ENCODE measurements at regions not wholly inside any gene's neighbourhood (a gene's known extent, or its start where the extent isn't known, plus 50 kb on each side); places are given as distances from the start of the nearest gene placed in this dataset.

- no peak for DNase-seq
Measured at GRCh38 chr20:50409495-50409894, 100.7 kb upstream of the PTPN1 start.

- no peak for DNase-seq
Measured at GRCh38 chr20:50410343-50410742, 99.8 kb upstream of the PTPN1 start.

- no peak for DNase-seq
Measured at GRCh38 chr20:50412069-50412468, 98.1 kb upstream of the PTPN1 start.

GRCh38 chr20:50412499-50412898, 97.7 kb upstream of the PTPN1 start:
- no peak for DNase-seq

GRCh38 chr20:50413088-50413500, 97.1 kb upstream of the PTPN1 start:
- no peak for DNase-seq

- no peak for DNase-seq
Measured at GRCh38 chr20:50415021-50415515, 95.1 kb upstream of the PTPN1 start.

GRCh38 chr20:50415516-50416268, 94.5 kb upstream of the PTPN1 start:
- DNase-seq = no peak

GRCh38 chr20:50416269-50417022, 93.7 kb upstream of the PTPN1 start:
- DNase-seq = no peak

GRCh38 chr20:50417023-50417329, 93.2 kb upstream of the PTPN1 start:
- DNase-seq = no peak

- DNase-seq = no peak
Measured at GRCh38 chr20:50417484-50418235, 92.5 kb upstream of the PTPN1 start.

GRCh38 chr20:50418890-50419642, 91.1 kb upstream of the PTPN1 start:
- no peak for DNase-seq

- no peak for DNase-seq
Measured at GRCh38 chr20:50420380-50420779, 89.8 kb upstream of the PTPN1 start.

GRCh38 chr20:50421356-50422340, 88.5 kb upstream of the PTPN1 start:
- no peak for DNase-seq

- no peak for DNase-seq
Measured at GRCh38 chr20:50423758-50424157, 86.4 kb upstream of the PTPN1 start.

GRCh38 chr20:50425076-50425475, 85.1 kb upstream of the PTPN1 start:
- DNase-seq = no peak

GRCh38 chr20:50426866-50427718, 83.1 kb upstream of the PTPN1 start:
- DNase-seq = no peak

- no peak for DNase-seq
Measured at GRCh38 chr20:50427719-50428083, 82.5 kb upstream of the PTPN1 start.

GRCh38 chr20:50428097-50428828, 81.9 kb upstream of the PTPN1 start:
- DNase-seq = no peak

- DNase-seq = no peak
Measured at GRCh38 chr20:50429412-50429811, 80.8 kb upstream of the PTPN1 start.

GRCh38 chr20:50431066-50431450, 79.1 kb upstream of the PTPN1 start:
- no peak for DNase-seq

Data from central memory CD4-positive, alpha-beta T cell (primary cell).